Thoracic aorta (tissue), 2 donors: ENCODE measurements at regions not wholly inside any gene's neighbourhood (a gene's known extent, or its start where the extent isn't known, plus 50 kb on each side); places are given as distances from the start of the nearest gene placed in this dataset.

Experiments used
- ATAC-seq: fragments of 150-250 bp; one replicate; pipeline ENCODE4 v1.8.0; 2017; ENCODE audit warnings: low read depth; ENCODE audit not compliant: insufficient number of reproducible peaks, low FRiP score
- DNase-seq: peaks from one replicate; pipeline ENCODE4 v3.0.0-alpha.2; 2020; ENCODE audit warnings: low spot score
- H3K27ac ChIP-seq, 2 donors: fragments of 200-600 bp; sonication (generic); 1 replicate in 1 of 2; 2 replicates in 1 of 2; pipeline ENCODE4 v1.5.1; 2016; ENCODE audit warnings: mild to moderate bottlenecking in 2 of 2, moderate library complexity in 2 of 2
- H3K27me3 ChIP-seq: fragments of 200-600 bp; sonication (generic); replicated peaks from 2 replicates; pipeline ENCODE4 v1.6.0; 2016; ENCODE audit warnings: mild to moderate bottlenecking; ENCODE audit not compliant: insufficient read depth
- H3K36me3 ChIP-seq: fragments of 200-600 bp; sonication (generic); one replicate; pipeline ENCODE4 v1.5.1; 2016
- H3K4me1 ChIP-seq, 2 donors: fragments of 200-600 bp; sonication (generic); 1 replicate in 1 of 2; 2 replicates in 1 of 2; pipeline versions ENCODE4 v1.5.1 to v1.6.0; 2016; ENCODE audit warnings: low read depth in 2 of 2, mild to moderate bottlenecking in 1 of 2; ENCODE audit not compliant: control insufficient read depth in 1 of 2
- H3K4me3 ChIP-seq: fragments of 200-600 bp; sonication (generic); 2 replicates; pipeline ENCODE4 v1.5.1; 2016; ENCODE audit warnings: mild to moderate bottlenecking
- H3K9me3 ChIP-seq: fragments of 200-600 bp; sonication (generic); 2 replicates; pipeline ENCODE4 v1.5.1; 2016
- CTCF ChIP-seq: fragments of 200-600 bp; sonication (generic); IDR thresholded peaks from one replicate; pipeline ENCODE4 v1.5.1; 2019; ENCODE audit warnings: antibody characterized with exemption

- no peaks in the 10 kb centered on the region for H3K27me3 ChIP-seq
- H3K36me3 ChIP-seq = no peaks in the 10 kb centered on the region
- no peak for DNase-seq
- H3K4me3 ChIP-seq = no peak overlapping the region
- TF ChIP-seq CTCF = no peak
- H3K9me3 ChIP-seq = no peaks in the 10 kb centered on the region
- no peak overlapping the region for H3K27ac ChIP-seq
- H3K4me1 ChIP-seq = no peaks in the 10 kb centered on the region
- no peak for ATAC-seq
These were observed 183.9 kb upstream of the GHITM start for GRCh38 chr10:83955406-83955805.

GRCh38 chr10:83957168-83957947, 182.0 kb upstream of the GHITM start:
- no peak for ATAC-seq
- H3K36me3 ChIP-seq = no peaks in the 10 kb centered on the region
- TF ChIP-seq CTCF = no peak
- H3K9me3 ChIP-seq = no peaks in the 10 kb centered on the region
- H3K27me3 ChIP-seq = no peaks in the 10 kb centered on the region
- H3K4me1 ChIP-seq = no peaks in the 10 kb centered on the region
- DNase-seq = no peak
- H3K27ac ChIP-seq = no peak overlapping the region
- no peak overlapping the region for H3K4me3 ChIP-seq

DNA sequence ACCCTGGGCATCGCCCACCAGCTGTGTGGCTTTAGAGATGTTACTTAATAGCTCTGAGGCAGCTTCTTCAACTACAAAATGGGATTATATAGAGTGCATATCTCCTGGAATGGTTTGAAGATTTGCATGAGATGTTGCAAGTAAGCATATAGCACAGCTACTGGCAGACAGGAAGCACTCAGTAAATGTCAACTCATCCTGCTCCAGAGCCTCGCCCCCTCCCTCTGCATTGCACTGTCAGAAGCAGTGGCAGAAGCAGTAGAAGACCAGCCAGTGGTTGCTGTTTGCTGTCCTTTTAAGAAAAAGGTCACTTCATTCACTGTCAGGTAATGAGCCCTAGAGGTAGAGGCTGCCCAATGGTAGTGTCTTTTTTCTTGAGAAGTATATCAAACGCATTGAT, 180.0 kb upstream of the GHITM start:
- no peaks in the 10 kb centered on the region for H3K9me3 ChIP-seq
- no peaks in the 10 kb centered on the region for H3K27me3 ChIP-seq
- no peak overlapping the region for H3K27ac ChIP-seq
- no peaks in the 10 kb centered on the region for H3K4me1 ChIP-seq
- H3K4me3 ChIP-seq = no peak overlapping the region
- DNase-seq (no peak), ATAC-seq (no peak)
- no peaks in the 10 kb centered on the region for H3K36me3 ChIP-seq
- TF ChIP-seq CTCF = no peak

DNA sequence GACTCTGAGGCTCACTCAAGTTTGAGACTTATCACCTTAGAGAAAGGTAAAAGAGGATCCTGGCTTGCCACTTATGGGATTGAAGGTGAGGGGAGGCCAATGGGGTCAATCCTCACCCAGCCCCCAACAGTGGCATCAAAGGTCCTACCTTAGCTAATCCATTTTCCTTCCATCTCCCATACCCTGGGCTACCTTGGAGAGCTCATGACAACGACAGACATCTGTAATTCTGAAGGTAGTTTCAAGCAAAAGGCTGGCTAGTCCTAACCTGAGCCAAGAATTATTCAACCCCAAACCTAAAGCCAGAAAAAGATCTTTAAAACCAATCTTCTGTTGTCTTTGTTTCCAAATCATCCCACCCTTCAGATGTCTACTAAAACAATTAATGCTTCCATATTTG, 179.2 kb upstream of the GHITM start:
- Histone ChIP-seq H3K36me3 (no peaks in the 10 kb centered on the region), H3K4me1 (no peaks in the 10 kb centered on the region), H3K27ac (no peak overlapping the region), H3K9me3 (no peaks in the 10 kb centered on the region), H3K4me3 (no peak overlapping the region), H3K27me3 (no peaks in the 10 kb centered on the region)
- TF ChIP-seq CTCF = no peak
- no peak for DNase-seq
- no peak for ATAC-seq

GRCh38 chr10:83961620-83962019, 177.7 kb upstream of the GHITM start:
- no peaks in the 10 kb centered on the region for H3K4me1 ChIP-seq
- H3K27me3 ChIP-seq = no peaks in the 10 kb centered on the region
- no peak overlapping the region for H3K4me3 ChIP-seq
- TF ChIP-seq CTCF = no peak
- H3K36me3 ChIP-seq = no peaks in the 10 kb centered on the region
- no peaks in the 10 kb centered on the region for H3K9me3 ChIP-seq
- no peak for DNase-seq
- no peak overlapping the region for H3K27ac ChIP-seq
- no peak for ATAC-seq
